Activated CD4-positive, alpha-beta memory T cell treated with anti-CD3 and anti-CD28 coated beads for 36 hours (primary cell): ENCODE measurements at regions not wholly inside any gene's neighbourhood (a gene's known extent, or its start where the extent isn't known, plus 50 kb on each side); places are given as distances from the start of the nearest gene placed in this dataset.

Source experiments
- CTCF ChIA-PET: fragments of 350-600 bp; sonication (Branson Sonifier 250); formaldehyde crosslinking; loops from one replicate; lab custom pipeline; 2021; ENCODE audit warnings: antibody characterized with exemption, inconsistent platforms; lab: Charles Lee
- POLR2A ChIA-PET: fragments of 350-600 bp; sonication (Branson Sonifier 250); formaldehyde crosslinking; loops from one replicate; lab custom pipeline; 2021; ENCODE audit warnings: antibody characterized with exemption; lab: Charles Lee
- DNase-seq: peaks from one replicate; pipeline ENCODE4 v3.0.0-alpha.2; 2020
- H3K27ac Mint-ChIP-seq: one replicate; pipeline ENCODE4 v1.8.0; 2021; ENCODE audit warnings: mixed read lengths
- H3K27me3 Mint-ChIP-seq: one replicate; pipeline ENCODE4 v1.8.0; 2021; ENCODE audit warnings: mixed read lengths
- H3K36me3 Mint-ChIP-seq: one replicate; pipeline ENCODE4 v1.8.0; 2021; ENCODE audit warnings: mixed read lengths
- H3K4me1 Mint-ChIP-seq: one replicate; pipeline ENCODE4 v1.8.0; 2021; ENCODE audit warnings: low read depth, mixed read lengths
- H3K4me3 Mint-ChIP-seq: one replicate; pipeline ENCODE4 v1.8.0; 2021; ENCODE audit warnings: mild to moderate bottlenecking, mixed read lengths
- H3K9me3 Mint-ChIP-seq: one replicate; pipeline ENCODE4 v1.8.0; 2021; ENCODE audit warnings: mixed read lengths
- intact Hi-C: fragments of 100-400 bp; cut with micrococcal nuclease; formaldehyde crosslinking; loops from one replicate; pipeline ENCODE4 v1.15.1; 2023

DNA sequence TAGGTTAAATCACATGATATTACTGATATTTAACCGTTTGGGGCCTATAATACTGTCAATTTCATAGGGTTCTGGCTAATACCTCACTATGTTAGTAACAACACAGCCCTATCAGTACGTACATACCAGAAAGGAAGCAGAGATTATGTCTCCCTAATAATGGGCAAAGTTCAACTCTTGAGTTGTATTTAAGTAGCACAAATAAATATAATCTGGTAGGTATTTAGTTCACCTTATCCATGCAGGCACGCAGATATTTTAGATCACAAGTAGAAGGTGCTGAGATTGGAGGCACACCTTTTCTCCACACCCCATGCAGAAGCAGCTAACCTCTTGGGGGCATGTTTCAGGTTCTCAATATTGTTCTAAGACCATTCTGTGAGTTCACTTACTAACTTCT is 118.9 kb downstream of the IRS1 start:
- H3K4me1 Mint-ChIP-seq: peaks cover 2% of the 10 kb centered on the region
- H3K27ac Mint-ChIP-seq: no peak overlapping the region
- H3K4me3 Mint-ChIP-seq: no peak overlapping the region
- ChIA-PET CTCF (no interaction called here), POLR2A (no interaction called here)
- no peak for DNase-seq
- no peaks in the 10 kb centered on the region for H3K36me3 Mint-ChIP-seq
- H3K27me3 Mint-ChIP-seq: peaks cover under 1% of the 10 kb centered on the region
- intact Hi-C loops: no loop called here
- H3K9me3 Mint-ChIP-seq: no peaks in the 10 kb centered on the region

- H3K4me1 Mint-ChIP-seq: no peaks in the 10 kb centered on the region
- no peaks in the 10 kb centered on the region for H3K36me3 Mint-ChIP-seq
- intact Hi-C loops: no loop called here
- H3K27ac Mint-ChIP-seq: no peak overlapping the region
- ChIA-PET CTCF (no interaction called here), POLR2A (no interaction called here)
- DNase-seq: no peak
- peaks cover 5% of the 10 kb centered on the region for H3K27me3 Mint-ChIP-seq
- H3K9me3 Mint-ChIP-seq: no peaks in the 10 kb centered on the region
- no peak overlapping the region for H3K4me3 Mint-ChIP-seq
Measured at GRCh38 chr2:226679389-226680065, 120.1 kb downstream of the IRS1 start.

DNA sequence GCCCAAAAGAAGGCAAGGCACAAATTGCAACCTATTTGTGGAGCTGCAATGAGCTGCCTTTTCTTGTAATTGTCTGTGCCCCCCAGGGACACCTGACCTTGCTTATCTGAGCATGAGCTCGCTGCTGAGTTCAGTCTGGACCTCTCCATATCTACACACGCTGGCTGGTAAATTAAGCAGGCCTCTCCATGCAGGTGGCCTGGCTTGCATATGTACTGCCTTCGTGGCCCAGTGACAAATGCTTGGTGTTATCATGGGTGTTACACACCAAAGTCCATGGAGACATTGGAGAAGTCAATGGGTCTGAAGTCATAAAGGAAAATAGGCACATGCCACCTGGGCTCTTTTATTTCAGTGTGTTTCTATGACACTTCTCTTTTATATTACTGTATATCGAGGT is 121.2 kb downstream of the IRS1 start:
- intact Hi-C loops: no loop called here
- no peaks in the 10 kb centered on the region for H3K36me3 Mint-ChIP-seq
- H3K27me3 Mint-ChIP-seq: peaks cover 8% of the 10 kb centered on the region
- peaks cover under 1% of the 10 kb centered on the region for H3K4me1 Mint-ChIP-seq
- no peak overlapping the region for H3K27ac Mint-ChIP-seq
- H3K9me3 Mint-ChIP-seq: no peaks in the 10 kb centered on the region
- CTCF ChIA-PET: interaction anchor here (0.9 kb wide), 1 partner anchor 320 kb away, joined by 3 read pairs; no protein-coding TSS in a partner anchor
- no peak overlapping the region for H3K4me3 Mint-ChIP-seq
- DNase-seq: no peak
- POLR2A ChIA-PET: no interaction called here

DNA sequence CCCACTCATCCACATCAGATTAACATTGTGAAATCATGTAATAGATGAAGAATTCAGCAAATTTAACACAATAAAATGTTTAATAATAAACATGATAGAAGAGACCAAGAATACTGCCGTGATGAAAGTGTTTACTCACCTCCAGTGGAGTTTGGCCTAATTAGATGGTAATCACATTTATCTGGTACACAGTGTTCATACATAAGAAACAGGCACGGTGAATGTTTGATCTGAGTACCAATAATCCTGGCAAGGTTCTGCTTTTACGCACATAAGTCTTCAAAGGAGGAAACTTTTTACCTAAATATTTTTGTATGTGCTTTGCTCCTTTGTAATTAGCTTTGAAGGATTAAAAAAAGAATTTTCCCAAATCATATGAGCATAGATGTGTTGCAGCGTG is 122.5 kb downstream of the IRS1 start:
- Mint-ChIP-seq H3K9me3 (no peaks in the 10 kb centered on the region), H3K4me3 (no peak overlapping the region), H3K27ac (no peak overlapping the region), H3K36me3 (no peaks in the 10 kb centered on the region), H3K4me1 (peaks cover 6% of the 10 kb centered on the region), H3K27me3 (peaks cover 10% of the 10 kb centered on the region)
- intact Hi-C loops: no loop called here
- POLR2A ChIA-PET: no interaction called here
- CTCF ChIA-PET: no interaction called here
- DNase-seq: no peak

DNA sequence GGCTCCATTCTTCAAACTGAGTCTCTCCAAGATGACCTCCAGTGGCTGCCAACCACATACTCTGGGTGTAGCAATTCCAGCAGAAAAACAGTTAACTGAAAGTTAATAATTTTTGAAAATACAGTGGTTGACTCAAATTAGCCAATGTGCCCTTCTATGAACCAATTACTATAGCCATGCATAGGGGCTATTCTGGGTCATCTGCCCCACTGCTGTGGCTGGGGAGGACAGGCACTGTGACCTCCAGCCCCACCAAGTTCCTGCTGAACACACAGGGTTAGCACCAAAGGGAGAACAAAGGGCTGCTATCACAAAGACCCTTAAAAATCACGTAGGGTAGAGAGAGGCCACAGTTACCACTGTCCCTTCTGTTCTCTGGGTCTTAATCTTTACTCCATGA is 123.0 kb downstream of the IRS1 start:
- Mint-ChIP-seq H3K9me3 (no peaks in the 10 kb centered on the region), H3K36me3 (no peaks in the 10 kb centered on the region), H3K27me3 (peaks cover 10% of the 10 kb centered on the region), H3K4me3 (no peak overlapping the region), H3K27ac (no peak overlapping the region), H3K4me1 (peaks cover 6% of the 10 kb centered on the region)
- CTCF ChIA-PET: no interaction called here
- POLR2A ChIA-PET: no interaction called here
- no peak for DNase-seq
- intact Hi-C loops: no loop called here

GRCh38 chr2:226674123-226674522 is 125.5 kb downstream of the IRS1 start:
- Mint-ChIP-seq H3K9me3 (no peaks in the 10 kb centered on the region), H3K4me3 (no peak overlapping the region), H3K36me3 (no peaks in the 10 kb centered on the region), H3K4me1 (peaks cover 6% of the 10 kb centered on the region), H3K27ac (no peak overlapping the region), H3K27me3 (peaks cover 21% of the 10 kb centered on the region)
- CTCF ChIA-PET: no interaction called here
- POLR2A ChIA-PET: interaction anchor here (0.8 kb wide), 1 partner anchor 27 kb away, joined by 3 read pairs; no protein-coding TSS in a partner anchor
- intact Hi-C loops: no loop called here
- DNase-seq: no peak

DNA sequence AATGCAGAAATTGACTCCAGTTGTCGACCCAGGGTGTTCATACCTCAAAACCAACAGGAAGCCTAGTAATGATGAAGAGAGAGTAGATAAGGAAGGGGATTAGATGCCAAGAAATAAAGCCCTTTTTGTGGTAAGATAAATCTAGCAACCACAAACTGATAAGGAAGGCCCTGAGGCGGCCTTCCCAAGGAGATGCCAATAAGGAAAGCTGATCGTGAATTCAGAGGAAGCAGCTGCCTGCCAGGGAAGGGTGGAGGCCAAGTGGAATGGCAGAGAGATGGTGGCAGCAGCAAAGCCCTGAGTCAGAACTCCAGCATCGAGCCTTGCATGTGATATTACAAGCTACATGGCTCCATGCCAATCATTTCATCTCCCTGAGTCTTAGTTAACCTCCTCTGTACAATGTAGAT is 126.3 kb downstream of the IRS1 start:
- peak; percentile 9 for DNase-seq
- Mint-ChIP-seq H3K27me3 (peaks cover 21% of the 10 kb centered on the region), H3K4me3 (no peak overlapping the region), H3K27ac (no peak overlapping the region), H3K4me1 (peaks cover 6% of the 10 kb centered on the region), H3K9me3 (no peaks in the 10 kb centered on the region), H3K36me3 (no peaks in the 10 kb centered on the region)
- intact Hi-C loops: no loop called here
- POLR2A ChIA-PET: interaction anchor here (0.8 kb wide), 1 partner anchor 28 kb away, joined by 3 read pairs; no protein-coding TSS in a partner anchor
- CTCF ChIA-PET: no interaction called here

DNA sequence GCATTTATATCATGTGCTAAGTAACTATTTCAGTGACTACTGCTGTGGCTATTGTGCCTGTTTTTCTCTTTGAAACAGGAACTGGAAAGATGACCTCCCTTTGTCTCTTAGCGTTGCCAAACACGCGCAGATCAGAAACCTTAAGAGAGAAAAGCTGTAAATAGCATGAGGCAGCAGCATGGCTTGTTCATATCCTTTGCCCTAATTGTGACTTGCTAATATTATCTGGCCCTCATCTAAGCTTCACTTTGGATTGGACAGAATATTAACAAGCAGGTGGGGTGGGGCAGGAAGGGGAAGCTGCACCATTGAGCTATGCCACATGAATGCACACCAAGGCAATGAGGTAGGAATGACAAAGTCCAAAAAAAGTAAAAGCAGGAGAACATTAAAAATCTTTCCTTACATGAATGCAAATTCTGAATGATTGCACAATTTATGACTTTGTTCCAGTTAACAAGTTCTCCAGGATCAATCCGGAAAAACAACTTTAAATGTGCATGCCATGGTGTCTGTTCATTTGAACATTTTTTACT is 128.4 kb downstream of the IRS1 start:
- no peak for DNase-seq
- ChIA-PET CTCF (no interaction called here), POLR2A (no interaction called here)
- H3K36me3 Mint-ChIP-seq: no peaks in the 10 kb centered on the region
- H3K27me3 Mint-ChIP-seq: peaks cover 21% of the 10 kb centered on the region
- no peak overlapping the region for H3K27ac Mint-ChIP-seq
- no peak overlapping the region for H3K4me3 Mint-ChIP-seq
- intact Hi-C loops: no loop called here
- peaks cover 6% of the 10 kb centered on the region for H3K4me1 Mint-ChIP-seq
- no peaks in the 10 kb centered on the region for H3K9me3 Mint-ChIP-seq

DNA sequence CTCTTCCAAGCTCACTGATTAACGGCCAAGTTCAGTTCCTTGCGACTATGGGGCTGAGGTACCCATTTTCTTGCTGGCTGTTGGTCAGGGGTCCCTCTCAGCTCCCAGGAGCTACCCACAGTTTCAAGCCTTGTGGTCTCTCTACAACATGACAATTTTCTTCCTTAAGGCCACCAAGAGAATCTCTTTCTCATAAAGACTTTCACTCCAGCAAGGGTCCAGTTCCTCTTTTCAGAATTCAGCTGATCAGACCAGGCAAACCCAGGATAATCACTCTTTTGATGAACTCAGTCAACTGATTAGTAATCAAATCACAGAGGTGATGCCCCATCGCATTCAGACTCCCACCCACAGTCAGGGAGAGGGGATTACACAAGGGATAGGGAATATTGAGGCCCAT is 129.7 kb downstream of the IRS1 start:
- POLR2A ChIA-PET: no interaction called here
- no peak overlapping the region for H3K4me3 Mint-ChIP-seq
- CTCF ChIA-PET: no interaction called here
- H3K36me3 Mint-ChIP-seq: no peaks in the 10 kb centered on the region
- intact Hi-C loops: no loop called here
- H3K4me1 Mint-ChIP-seq: peaks cover 6% of the 10 kb centered on the region
- no peak overlapping the region for H3K27ac Mint-ChIP-seq
- no peak for DNase-seq
- peaks cover 20% of the 10 kb centered on the region for H3K27me3 Mint-ChIP-seq
- no peaks in the 10 kb centered on the region for H3K9me3 Mint-ChIP-seq

GRCh38 chr2:226669249-226669648 is 130.4 kb downstream of the IRS1 start:
- no peak overlapping the region for H3K4me3 Mint-ChIP-seq
- CTCF ChIA-PET: no interaction called here

GRCh38 chr2:226667736-226668135 is 131.9 kb downstream of the IRS1 start:
- ChIA-PET CTCF (no interaction called here), POLR2A (no interaction called here)
- no peak overlapping the region for H3K4me3 Mint-ChIP-seq
- H3K36me3 Mint-ChIP-seq: no peaks in the 10 kb centered on the region
- H3K9me3 Mint-ChIP-seq: no peaks in the 10 kb centered on the region
- no peak for DNase-seq
- H3K4me1 Mint-ChIP-seq: no peaks in the 10 kb centered on the region
- intact Hi-C loops: no loop called here
- H3K27me3 Mint-ChIP-seq: peaks cover 12% of the 10 kb centered on the region
- no peak overlapping the region for H3K27ac Mint-ChIP-seq

More at GRCh38 chr2:226669249-226669648, 130.4 kb downstream of the IRS1 start:
- intact Hi-C loops: no loop called here
- no peak overlapping the region for H3K27ac Mint-ChIP-seq
- POLR2A ChIA-PET: no interaction called here
- no peaks in the 10 kb centered on the region for H3K36me3 Mint-ChIP-seq
- no peaks in the 10 kb centered on the region for H3K9me3 Mint-ChIP-seq
- DNase-seq: no peak
- peaks cover 6% of the 10 kb centered on the region for H3K4me1 Mint-ChIP-seq
- H3K27me3 Mint-ChIP-seq: peaks cover 14% of the 10 kb centered on the region

- no peaks in the 10 kb centered on the region for H3K9me3 Mint-ChIP-seq
- H3K36me3 Mint-ChIP-seq: no peaks in the 10 kb centered on the region
- CTCF ChIA-PET: no interaction called here
- H3K27me3 Mint-ChIP-seq: peaks cover 8% of the 10 kb centered on the region
- no peaks in the 10 kb centered on the region for H3K4me1 Mint-ChIP-seq
- POLR2A ChIA-PET: no interaction called here
- intact Hi-C loops: no loop called here
- no peak for DNase-seq
- no peak overlapping the region for H3K4me3 Mint-ChIP-seq
- no peak overlapping the region for H3K27ac Mint-ChIP-seq
Measured at GRCh38 chr2:226665306-226665831, 134.3 kb downstream of the IRS1 start.

GRCh38 chr2:226664661-226665060 is 135.0 kb downstream of the IRS1 start:
- intact Hi-C loops: no loop called here
- H3K9me3 Mint-ChIP-seq: no peaks in the 10 kb centered on the region
- peaks cover 4% of the 10 kb centered on the region for H3K27me3 Mint-ChIP-seq
- CTCF ChIA-PET: no interaction called here
- H3K36me3 Mint-ChIP-seq: no peaks in the 10 kb centered on the region
- no peak for DNase-seq
- POLR2A ChIA-PET: no interaction called here
- no peak overlapping the region for H3K4me3 Mint-ChIP-seq
- H3K27ac Mint-ChIP-seq: no peak overlapping the region
- no peaks in the 10 kb centered on the region for H3K4me1 Mint-ChIP-seq
